ENCODE measurements at regions not wholly inside any gene's neighbourhood (a gene's known extent, or its start where the extent isn't known, plus 50 kb on each side); places are given as distances from the start of the nearest gene placed in this dataset.

DNA sequence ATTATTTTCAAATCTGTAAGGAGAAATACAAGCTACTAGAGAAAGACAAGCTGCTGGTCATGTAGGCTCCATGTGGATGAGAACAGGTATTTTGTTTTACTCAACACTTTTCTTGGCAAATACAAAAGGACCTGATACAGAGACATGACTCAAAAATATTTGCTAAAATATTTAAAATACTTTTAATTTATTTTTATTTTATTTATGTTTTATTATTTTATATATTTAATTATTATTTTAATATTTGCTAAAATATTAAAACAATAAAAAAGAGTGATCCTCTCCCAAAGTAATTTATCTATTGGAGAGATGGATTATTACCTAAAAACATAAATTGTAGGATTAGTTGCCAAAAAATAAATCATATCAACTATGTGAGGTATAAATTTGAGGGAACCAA, 808.9 kb upstream of the SEL1L start:
- TF ChIP-seq EZH2 (IDR thresholded peaks at IDR 0.05; ENCODE audit: insufficient read depth, poor library complexity, severe bottlenecking) (no peak), EZH2phosphoT487 (IDR thresholded peaks at IDR 0.05; ENCODE audit: insufficient read depth, low read depth) (no peak)
